RWPE2 (cell line): ENCODE measurements at regions not wholly inside any gene's neighbourhood (a gene's known extent, or its start where the extent isn't known, plus 50 kb on each side); places are given as distances from the start of the nearest gene placed in this dataset.
A peak's percentile ranks its signal among the peaks of the same experiment; 100 is the strongest.
"Not testable (repeated sequence)": the region's sequence is repeated elsewhere in the genome, so short reads cannot be mapped to it uniquely, and the experiment has no call there.

Experiments used
- ATAC-seq: fragments of 200-7000 bp; cut with Tn5 transposase; 3 replicates; pipeline ENCODE4 v1.9.1; 2021; ENCODE audit warnings: low read depth
- DNase-seq: peaks from one replicate; pipeline ENCODE4 v3.0.0-alpha.2; 2020; ENCODE audit warnings: low spot score
- H3K27ac ChIP-seq: fragments of 450-650 bp; 2 replicates; pipeline ENCODE4 v1.5.1; 2017; ENCODE audit warnings: mild to moderate bottlenecking; ENCODE audit not compliant: poor library complexity, severe bottlenecking
- H3K27me3 ChIP-seq: fragments of 250-450 bp; sonication (Bioruptor Pico); 2 replicates; pipeline ENCODE4 v1.5.1; 2021; ENCODE audit warnings: mild to moderate bottlenecking, moderate library complexity; ENCODE audit not compliant: insufficient read depth, poor library complexity, severe bottlenecking
- H3K36me3 ChIP-seq: fragments of 250-450 bp; sonication (Bioruptor Pico); 2 replicates; pipeline ENCODE4 v1.5.1; 2020; ENCODE audit warnings: low read depth, mild to moderate bottlenecking, moderate library complexity
- H3K4me1 ChIP-seq: fragments of 250-450 bp; sonication (Bioruptor Pico); 2 replicates; pipeline ENCODE4 v1.5.1; 2021; ENCODE audit warnings: mild to moderate bottlenecking, moderate library complexity; ENCODE audit not compliant: insufficient read depth, poor library complexity, severe bottlenecking
- H3K4me3 ChIP-seq: fragments of 250-450 bp; sonication (Bioruptor Pico); 2 replicates; pipeline ENCODE4 v1.5.1; 2021; ENCODE audit warnings: mild to moderate bottlenecking, moderate library complexity; ENCODE audit not compliant: severe bottlenecking
- H3K9me3 ChIP-seq: fragments of 250-450 bp; sonication (Bioruptor Pico); 2 replicates; pipeline ENCODE4 v1.5.1; 2021; ENCODE audit warnings: mild to moderate bottlenecking, moderate library complexity; ENCODE audit not compliant: severe bottlenecking
- TF ChIP-seq, protein P1 (sequence below): fragments of 450-650 bp; IDR thresholded peaks from one replicate; pipeline ENCODE4 v1.5.1; 2017; ENCODE audit warnings: mild to moderate bottlenecking, moderate library complexity; ENCODE audit not compliant: poor library complexity, severe bottlenecking

DNA sequence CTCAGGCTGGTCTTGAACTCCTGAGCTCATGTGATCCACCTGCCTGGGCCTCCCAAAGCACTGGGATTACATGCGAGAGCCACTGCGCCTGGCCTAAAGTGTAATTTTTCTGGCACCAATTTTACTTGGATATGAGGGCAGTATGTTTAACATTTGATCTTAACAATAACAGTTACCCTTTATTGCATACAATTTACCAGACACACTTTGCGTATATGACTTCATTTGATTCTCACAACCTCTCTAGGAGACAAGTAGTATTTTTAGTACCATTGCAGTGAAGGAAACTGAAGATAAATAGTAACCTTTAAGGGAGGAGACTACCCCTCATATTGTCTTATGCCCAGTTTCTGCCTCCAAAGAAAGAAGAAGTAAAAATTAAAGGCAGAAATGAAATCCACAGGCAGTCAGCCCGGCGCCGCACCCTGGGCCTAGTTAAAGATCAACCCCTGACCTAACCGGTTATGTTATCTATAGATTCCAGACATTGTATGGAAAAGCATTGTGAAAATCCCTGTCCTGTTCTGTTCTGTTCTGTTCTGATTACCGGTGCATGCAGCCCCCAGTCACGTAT, 54.0 kb downstream of the CYP26A1 start:
- H3K36me3 ChIP-seq, H3K4me3 ChIP-seq, DNase-seq, H3K27me3 ChIP-seq, H3K9me3 ChIP-seq, ATAC-seq, H3K4me1 ChIP-seq, H3K27ac ChIP-seq: not testable (repeated sequence)

DNA sequence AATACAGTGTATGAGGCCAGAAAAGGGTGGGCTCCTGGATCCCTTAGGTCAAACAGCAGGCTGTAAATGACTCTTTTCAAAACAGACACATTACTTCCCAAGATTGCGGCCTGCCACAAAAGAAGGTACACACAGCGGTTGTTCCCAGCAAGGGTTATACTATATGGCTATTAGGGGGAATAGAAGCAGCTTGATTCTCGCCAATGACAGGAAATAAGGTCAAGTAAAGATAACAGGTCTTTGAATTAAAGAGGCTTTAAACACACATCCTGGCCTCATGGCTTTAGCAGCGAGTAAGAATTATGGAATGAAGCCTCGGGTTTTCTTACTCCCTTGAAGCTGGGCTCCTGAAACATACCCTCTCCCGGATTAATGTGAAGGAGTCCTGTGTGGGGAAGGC, 58.3 kb downstream of the CYP26A1 start:
- no peaks in the 10 kb centered on the region for H3K36me3 ChIP-seq
- no peaks in the 10 kb centered on the region for H3K4me1 ChIP-seq
- ATAC-seq: no peak
- no peak for DNase-seq
- H3K9me3 ChIP-seq: no peaks in the 10 kb centered on the region
- no peaks in the 10 kb centered on the region for H3K27me3 ChIP-seq
- H3K27ac ChIP-seq: no peak overlapping the region
- H3K4me3 ChIP-seq: no peak overlapping the region
- TF ChIP-seq, protein P1, sequence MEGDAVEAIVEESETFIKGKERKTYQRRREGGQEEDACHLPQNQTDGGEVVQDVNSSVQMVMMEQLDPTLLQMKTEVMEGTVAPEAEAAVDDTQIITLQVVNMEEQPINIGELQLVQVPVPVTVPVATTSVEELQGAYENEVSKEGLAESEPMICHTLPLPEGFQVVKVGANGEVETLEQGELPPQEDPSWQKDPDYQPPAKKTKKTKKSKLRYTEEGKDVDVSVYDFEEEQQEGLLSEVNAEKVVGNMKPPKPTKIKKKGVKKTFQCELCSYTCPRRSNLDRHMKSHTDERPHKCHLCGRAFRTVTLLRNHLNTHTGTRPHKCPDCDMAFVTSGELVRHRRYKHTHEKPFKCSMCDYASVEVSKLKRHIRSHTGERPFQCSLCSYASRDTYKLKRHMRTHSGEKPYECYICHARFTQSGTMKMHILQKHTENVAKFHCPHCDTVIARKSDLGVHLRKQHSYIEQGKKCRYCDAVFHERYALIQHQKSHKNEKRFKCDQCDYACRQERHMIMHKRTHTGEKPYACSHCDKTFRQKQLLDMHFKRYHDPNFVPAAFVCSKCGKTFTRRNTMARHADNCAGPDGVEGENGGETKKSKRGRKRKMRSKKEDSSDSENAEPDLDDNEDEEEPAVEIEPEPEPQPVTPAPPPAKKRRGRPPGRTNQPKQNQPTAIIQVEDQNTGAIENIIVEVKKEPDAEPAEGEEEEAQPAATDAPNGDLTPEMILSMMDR: no peak

GRCh38 chr10:93138113-93138870, 64.6 kb downstream of the CYP26A1 start:
- peak; percentile 100 for ATAC-seq
- Histone ChIP-seq H3K27ac (peak overlapping the region; percentile 95), H3K36me3 (no peaks in the 10 kb centered on the region), H3K4me1 (peaks cover 17% of the 10 kb centered on the region), H3K9me3 (no peaks in the 10 kb centered on the region), H3K27me3 (no peaks in the 10 kb centered on the region), H3K4me3 (no peak overlapping the region)
- TF ChIP-seq, protein P1: no peak
- peak; percentile 79 for DNase-seq

DNA sequence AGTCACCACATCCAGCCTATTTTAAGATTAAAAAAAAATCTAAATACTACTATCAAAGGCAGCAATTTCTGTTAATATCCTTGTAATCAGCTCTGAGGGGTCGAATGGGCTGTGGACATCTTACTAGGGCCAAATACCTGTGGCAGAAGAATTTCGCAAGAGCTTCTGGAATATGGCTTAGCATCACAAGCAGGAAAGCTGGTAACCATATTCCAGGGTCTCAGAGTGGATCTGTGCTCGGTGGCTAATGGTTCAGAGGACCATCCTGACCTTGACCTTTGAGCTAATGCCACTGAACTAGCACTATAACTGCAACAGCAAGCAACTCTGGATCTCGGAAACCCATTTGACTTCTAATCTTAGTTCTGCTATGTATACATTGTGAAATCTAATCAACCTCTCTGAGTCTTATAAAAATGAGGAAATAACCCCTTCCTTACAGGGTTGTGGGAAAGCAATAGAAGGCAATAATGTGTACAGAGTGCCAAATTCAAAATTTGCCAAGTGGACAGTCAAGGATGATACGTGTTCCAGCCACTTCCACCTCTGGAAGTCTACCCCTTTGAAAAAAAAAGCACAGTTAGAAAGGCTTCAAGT, 65.5 kb downstream of the CYP26A1 start:
- H3K27ac ChIP-seq: peak overlapping the region; percentile 95
- no peaks in the 10 kb centered on the region for H3K36me3 ChIP-seq
- no peaks in the 10 kb centered on the region for H3K27me3 ChIP-seq
- no peaks in the 10 kb centered on the region for H3K9me3 ChIP-seq
- ATAC-seq (no peak), DNase-seq (no peak)
- no peak overlapping the region for H3K4me3 ChIP-seq
- TF ChIP-seq, protein P1: no peak
- H3K4me1 ChIP-seq: peaks cover 17% of the 10 kb centered on the region

- Histone ChIP-seq H3K36me3 (no peaks in the 10 kb centered on the region), H3K9me3 (no peaks in the 10 kb centered on the region), H3K27me3 (no peaks in the 10 kb centered on the region), H3K4me3 (no peak overlapping the region), H3K27ac (no peak overlapping the region), H3K4me1 (peaks cover 16% of the 10 kb centered on the region)
- DNase-seq (no peak), ATAC-seq (no peak)
- TF ChIP-seq, protein P1: no peak
Measured at GRCh38 chr10:93142534-93142933, 68.8 kb downstream of the CYP26A1 start.
